ENCODE measurements at regions not wholly inside any gene's neighbourhood (a gene's known extent, or its start where the extent isn't known, plus 50 kb on each side); places are given as distances from the start of the nearest gene placed in this dataset.

- TF ChIP-seq CTCF (IDR thresholded peaks at IDR 0.05): no peak
- no peak for TF ChIP-seq POLR2A (IDR thresholded peaks at IDR 0.05)
These were observed 270.5 kb downstream of the MBNL1 start for GRCh38 chr3:152539191-152539764.

Measured in lower leg skin (tissue), 3 donors.